ENCODE measurements at regions not wholly inside any gene's neighbourhood (a gene's known extent, or its start where the extent isn't known, plus 50 kb on each side); places are given as distances from the start of the nearest gene placed in this dataset.

DNA sequence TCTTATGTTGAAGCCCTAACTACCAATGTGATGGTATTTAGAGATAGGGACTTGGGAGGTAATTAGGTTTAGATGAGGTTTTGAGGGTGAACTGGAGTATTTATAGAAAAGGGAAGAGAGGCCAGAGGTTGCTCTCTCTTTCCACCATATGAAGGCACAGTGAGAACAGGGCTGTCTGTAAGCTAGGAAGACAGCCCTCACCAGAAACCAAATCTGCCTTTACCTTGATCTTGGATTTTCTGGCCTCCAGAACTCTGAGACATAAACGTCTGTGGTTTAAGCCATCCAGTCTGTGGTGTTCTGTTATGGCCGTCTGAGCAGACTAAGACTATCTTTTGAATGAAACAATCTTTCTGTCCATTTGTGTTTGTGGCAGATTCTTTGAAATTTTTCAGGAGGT lies 223.7 kb downstream of the PDHA2 start:
- no peak overlapping the region for H3K4me2 ChIP-seq (ENCODE audit: low read depth, low read length, poor library complexity, severe bottlenecking)
- no peak overlapping the region for H3K4me3 ChIP-seq (ENCODE audit: low read length, poor library complexity, severe bottlenecking)
- H4K20me1 ChIP-seq (ENCODE audit: insufficient read depth, low read length, poor library complexity, severe bottlenecking): no peaks in the 10 kb centered on the region
- no peaks in the 10 kb centered on the region for H3K9me2 ChIP-seq (replicated peaks; ENCODE audit: low read depth, low read length)
- no peaks in the 10 kb centered on the region for H3K27me3 ChIP-seq (ENCODE audit: insufficient read depth, low read length, poor library complexity, severe bottlenecking)
- H3K9me3 ChIP-seq (ENCODE audit: insufficient read depth, low read depth, low read length): no peaks in the 10 kb centered on the region
- TF ChIP-seq EZH2phosphoT487 (IDR thresholded peaks at IDR 0.05; ENCODE audit: borderline replicate concordance): no peak
- TF ChIP-seq, protein P1, sequence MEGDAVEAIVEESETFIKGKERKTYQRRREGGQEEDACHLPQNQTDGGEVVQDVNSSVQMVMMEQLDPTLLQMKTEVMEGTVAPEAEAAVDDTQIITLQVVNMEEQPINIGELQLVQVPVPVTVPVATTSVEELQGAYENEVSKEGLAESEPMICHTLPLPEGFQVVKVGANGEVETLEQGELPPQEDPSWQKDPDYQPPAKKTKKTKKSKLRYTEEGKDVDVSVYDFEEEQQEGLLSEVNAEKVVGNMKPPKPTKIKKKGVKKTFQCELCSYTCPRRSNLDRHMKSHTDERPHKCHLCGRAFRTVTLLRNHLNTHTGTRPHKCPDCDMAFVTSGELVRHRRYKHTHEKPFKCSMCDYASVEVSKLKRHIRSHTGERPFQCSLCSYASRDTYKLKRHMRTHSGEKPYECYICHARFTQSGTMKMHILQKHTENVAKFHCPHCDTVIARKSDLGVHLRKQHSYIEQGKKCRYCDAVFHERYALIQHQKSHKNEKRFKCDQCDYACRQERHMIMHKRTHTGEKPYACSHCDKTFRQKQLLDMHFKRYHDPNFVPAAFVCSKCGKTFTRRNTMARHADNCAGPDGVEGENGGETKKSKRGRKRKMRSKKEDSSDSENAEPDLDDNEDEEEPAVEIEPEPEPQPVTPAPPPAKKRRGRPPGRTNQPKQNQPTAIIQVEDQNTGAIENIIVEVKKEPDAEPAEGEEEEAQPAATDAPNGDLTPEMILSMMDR (conservative IDR thresholded peaks at IDR 0.05; ENCODE audit: low read length): no peak
- H3K36me3 ChIP-seq (ENCODE audit: insufficient read depth, low read length): no peaks in the 10 kb centered on the region
- no peak overlapping the region; the same call in 1 of the 2 replicates for H2AFZ ChIP-seq (ENCODE audit: low read length)
- no peak overlapping the region for H3K9ac ChIP-seq (ENCODE audit: low read depth, low read length, poor library complexity, severe bottlenecking)
- no peaks in the 10 kb centered on the region for H3F3A ChIP-seq (ENCODE audit: low read depth)
- H3K4me1 ChIP-seq (ENCODE audit: insufficient read depth, low read length, poor library complexity, severe bottlenecking): peaks cover 4% of the 10 kb centered on the region
- no peaks in the 10 kb centered on the region for H3K79me2 ChIP-seq (ENCODE audit: insufficient read depth, low read length)

DNA sequence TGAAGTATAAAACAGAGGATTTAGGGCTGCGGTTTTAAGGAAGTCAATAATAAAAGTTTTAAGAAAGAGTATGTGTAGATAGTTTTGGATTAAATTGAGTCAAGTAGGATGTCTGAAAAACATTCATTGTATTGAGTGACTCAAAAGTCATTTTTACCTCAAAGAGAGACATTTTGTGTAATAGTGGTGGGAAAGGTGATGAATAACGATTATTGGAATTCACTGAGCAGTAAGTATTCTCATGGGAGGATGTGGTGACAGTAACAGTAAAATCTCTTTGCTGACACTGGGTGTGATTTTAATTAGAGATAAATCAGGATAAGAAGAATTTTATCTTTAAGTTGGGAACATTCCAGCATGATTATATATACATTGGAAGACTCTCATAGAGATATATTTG lies 233.6 kb downstream of the PDHA2 start:
- H3K4me2 ChIP-seq (ENCODE audit: low read depth, low read length, poor library complexity, severe bottlenecking): no peak overlapping the region
- H3F3A ChIP-seq (ENCODE audit: low read depth): no peaks in the 10 kb centered on the region
- no peak for TF ChIP-seq EZH2phosphoT487 (IDR thresholded peaks at IDR 0.05; ENCODE audit: borderline replicate concordance)
- TF ChIP-seq, protein P1 (conservative IDR thresholded peaks at IDR 0.05; ENCODE audit: low read length): no peak
- no peak overlapping the region for H2AFZ ChIP-seq (ENCODE audit: low read length)
- no peak overlapping the region for H3K4me3 ChIP-seq (ENCODE audit: low read length, poor library complexity, severe bottlenecking)
- H3K27me3 ChIP-seq (ENCODE audit: insufficient read depth, low read length, poor library complexity, severe bottlenecking): no peaks in the 10 kb centered on the region
- H3K9me3 ChIP-seq (ENCODE audit: insufficient read depth, low read depth, low read length): no peaks in the 10 kb centered on the region
- no peak overlapping the region for H3K9ac ChIP-seq (ENCODE audit: low read depth, low read length, poor library complexity, severe bottlenecking)
- no peaks in the 10 kb centered on the region for H4K20me1 ChIP-seq (ENCODE audit: insufficient read depth, low read length, poor library complexity, severe bottlenecking)
- H3K36me3 ChIP-seq (ENCODE audit: insufficient read depth, low read length): no peaks in the 10 kb centered on the region
- H3K9me2 ChIP-seq (replicated peaks; ENCODE audit: low read depth, low read length): no peaks in the 10 kb centered on the region
- no peaks in the 10 kb centered on the region for H3K79me2 ChIP-seq (ENCODE audit: insufficient read depth, low read length)
- H3K4me1 ChIP-seq (ENCODE audit: insufficient read depth, low read length, poor library complexity, severe bottlenecking): no peaks in the 10 kb centered on the region

DNA sequence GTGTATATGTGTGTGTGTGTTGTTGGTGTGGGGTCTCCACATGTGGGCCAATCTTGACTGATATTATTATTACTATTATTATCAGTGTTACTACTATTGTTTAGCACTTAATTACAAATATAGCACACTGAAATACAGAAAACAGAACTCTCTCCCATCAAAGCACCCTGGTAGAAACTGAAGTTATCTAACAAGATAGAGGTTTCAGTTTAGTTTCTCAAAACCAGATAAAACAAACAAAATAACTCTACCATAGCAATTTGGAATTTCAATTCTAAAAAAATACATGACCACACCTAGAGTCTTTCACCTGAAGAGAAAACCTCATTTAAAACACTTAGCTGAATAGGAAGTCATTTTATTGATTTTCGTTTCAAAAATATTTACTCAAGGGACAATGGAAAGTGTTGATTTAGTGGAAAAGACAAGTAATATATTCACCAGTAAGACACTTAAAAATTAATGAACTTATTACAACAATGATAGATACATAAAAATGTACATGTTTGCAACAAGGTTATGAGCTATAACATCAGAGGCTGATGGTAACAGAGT lies 252.3 kb downstream of the PDHA2 start:
- H3K9ac ChIP-seq (ENCODE audit: low read depth, low read length, poor library complexity, severe bottlenecking): no peak overlapping the region

More for the DNA sequence above, 252.3 kb downstream of the PDHA2 start:
- no peaks in the 10 kb centered on the region for H3K27me3 ChIP-seq (ENCODE audit: insufficient read depth, low read length, poor library complexity, severe bottlenecking)
- no peaks in the 10 kb centered on the region for H3F3A ChIP-seq (ENCODE audit: low read depth)
- no peak for TF ChIP-seq EZH2phosphoT487 (IDR thresholded peaks at IDR 0.05; ENCODE audit: borderline replicate concordance)
- TF ChIP-seq, protein P1 (conservative IDR thresholded peaks at IDR 0.05; ENCODE audit: low read length): no peak
- H3K4me2 ChIP-seq (ENCODE audit: low read depth, low read length, poor library complexity, severe bottlenecking): no peak overlapping the region
- no peaks in the 10 kb centered on the region for H3K79me2 ChIP-seq (ENCODE audit: insufficient read depth, low read length)
- H4K20me1 ChIP-seq (ENCODE audit: insufficient read depth, low read length, poor library complexity, severe bottlenecking): no peaks in the 10 kb centered on the region
- no peaks in the 10 kb centered on the region for H3K36me3 ChIP-seq (ENCODE audit: insufficient read depth, low read length)
- no peak overlapping the region for H2AFZ ChIP-seq (ENCODE audit: low read length)
- H3K4me3 ChIP-seq (ENCODE audit: low read length, poor library complexity, severe bottlenecking): no peak overlapping the region
- H3K9me3 ChIP-seq (ENCODE audit: insufficient read depth, low read depth, low read length): no peaks in the 10 kb centered on the region
- H3K9me2 ChIP-seq (replicated peaks; ENCODE audit: low read depth, low read length): no peaks in the 10 kb centered on the region
- H3K4me1 ChIP-seq (ENCODE audit: insufficient read depth, low read length, poor library complexity, severe bottlenecking): no peaks in the 10 kb centered on the region
